K562 (cell line): ENCODE measurements at regions not wholly inside any gene's neighbourhood (a gene's known extent, or its start where the extent isn't known, plus 50 kb on each side); places are given as distances from the start of the nearest gene placed in this dataset.

ENCODE experiments used
- BMI1 ChIP-seq: fragments of 150-350 bp; IDR thresholded peaks from 2 replicates; pipeline ENCODE4 v1.6.1; 2014; ENCODE audit warnings: low read length
- BRCA1 ChIP-seq, 2 experiments: fragments of 450-650 bp in 1 of 2; sonication (generic) in 1 of 2; formaldehyde crosslinking in 1 of 2; IDR thresholded peaks; 2 replicates each; pipeline versions ENCODE4 v1.5.0 to v1.6.1; 2017 to 2020; ENCODE audit warnings: mild to moderate bottlenecking in 1 of 2, missing genetic modification reagents in 1 of 2
- EZH2 ChIP-seq: IDR thresholded peaks from 2 replicates; pipeline ENCODE4 v1.6.1; 2012; ENCODE audit warnings: low read depth, mild to moderate bottlenecking, inconsistent platforms, low read length, borderline replicate concordance
- FOSL1 ChIP-seq: fragments of 200-800 bp; sonication (Bioruptor generic); conservative IDR thresholded peaks from 2 replicates; pipeline ENCODE4 v1.6.1; 2016; ENCODE audit warnings: missing genetic modification characterization, missing compliant biosample characterization
- FOXP1 ChIP-seq: sonication (generic); formaldehyde crosslinking; IDR thresholded peaks from 2 replicates; pipeline ENCODE4 v1.8.0; 2022; ENCODE audit warnings: mild to moderate bottlenecking, missing genetic modification reagents
- POLR2A ChIP-seq: fragments of 450-650 bp; conservative IDR thresholded peaks from 2 replicates; pipeline ENCODE4 v1.6.1; 2016
- RNF2 ChIP-seq: sonication (generic); IDR thresholded peaks from 2 replicates; pipeline ENCODE4 v1.6.1; 2016
- SMC3 ChIP-seq: conservative IDR thresholded peaks from 2 replicates; pipeline ENCODE4 v1.6.1; 2011; ENCODE audit warnings: low read depth, low read length, improper control_type of control experiment; ENCODE audit not compliant: insufficient read depth
- SP1 ChIP-seq: sonication (generic); formaldehyde crosslinking; IDR thresholded peaks from 2 replicates; pipeline ENCODE4 v1.8.1; 2022; ENCODE audit warnings: mild to moderate bottlenecking, missing genetic modification reagents
- TARDBP ChIP-seq: fragments of 450-650 bp; IDR thresholded peaks from 2 replicates; pipeline ENCODE4 v1.6.1; 2016
- TSC22D4 ChIP-seq: fragments of 450-650 bp; IDR thresholded peaks from 2 replicates; pipeline ENCODE4 v1.6.1; 2016; ENCODE audit warnings: missing genetic modification characterization, missing biosample characterization, control low read depth
- ZNF121 ChIP-seq: sonication (generic); formaldehyde crosslinking; conservative IDR thresholded peaks from 2 replicates; pipeline ENCODE4 v1.8.0; 2022; ENCODE audit warnings: missing genetic modification reagents
- ZSCAN32 ChIP-seq: fragments of 450-650 bp; formaldehyde crosslinking; IDR thresholded peaks from 2 replicates; pipeline ENCODE4 v1.4.0; 2020; ENCODE audit warnings: mild to moderate bottlenecking, moderate library complexity
- TF ChIP-seq, protein P1 (sequence below): sonication (generic); formaldehyde crosslinking; IDR thresholded peaks from 2 replicates; pipeline ENCODE4 v1.9.0; 2022; ENCODE audit warnings: mild to moderate bottlenecking, missing genetic modification reagents

DNA sequence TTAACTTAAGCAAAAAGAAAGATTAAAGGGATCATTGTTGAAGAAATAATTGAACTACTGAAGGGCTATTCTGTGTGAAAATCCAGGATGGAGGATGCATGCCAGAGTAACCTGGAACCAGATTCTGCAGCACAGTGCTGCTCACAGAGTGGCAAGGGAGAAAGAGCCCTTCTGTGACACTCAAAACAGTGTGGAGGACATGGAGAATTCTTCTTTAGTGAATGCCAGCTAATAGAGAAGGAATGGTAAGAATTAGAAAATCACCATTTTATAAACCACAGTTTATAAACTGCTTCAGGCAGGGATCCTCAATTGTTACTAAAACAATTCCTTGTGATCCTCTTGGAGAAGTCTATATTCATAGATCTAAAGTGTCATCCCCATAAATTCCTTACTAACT is 70.4 kb upstream of the ARHGEF26 start:
- TF ChIP-seq BRCA1 (IDR thresholded peaks at IDR 0.05) (no peak), BRCA1 (CRISPR knock-in tag; IDR thresholded peaks at IDR 0.05) (no peak), EZH2 (no peak), POLR2A (no peak), RNF2 (no peak), BMI1 (no peak), FOSL1 (no peak), TARDBP (no peak), SP1 (no peak), TSC22D4 (tag) (no peak), SMC3 (no peak), FOXP1 (CRISPR knock-in tag) (no peak), ZSCAN32 (CRISPR knock-in tag) (no peak), ZNF121 (CRISPR knock-in tag) (no peak)
- TF ChIP-seq, protein P1, sequence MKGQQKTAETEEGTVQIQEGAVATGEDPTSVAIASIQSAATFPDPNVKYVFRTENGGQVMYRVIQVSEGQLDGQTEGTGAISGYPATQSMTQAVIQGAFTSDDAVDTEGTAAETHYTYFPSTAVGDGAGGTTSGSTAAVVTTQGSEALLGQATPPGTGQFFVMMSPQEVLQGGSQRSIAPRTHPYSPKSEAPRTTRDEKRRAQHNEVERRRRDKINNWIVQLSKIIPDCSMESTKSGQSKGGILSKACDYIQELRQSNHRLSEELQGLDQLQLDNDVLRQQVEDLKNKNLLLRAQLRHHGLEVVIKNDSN (CRISPR knock-in tag), result no peak
